ENCODE measurements at regions not wholly inside any gene's neighbourhood (a gene's known extent, or its start where the extent isn't known, plus 50 kb on each side); places are given as distances from the start of the nearest gene placed in this dataset.

DNA sequence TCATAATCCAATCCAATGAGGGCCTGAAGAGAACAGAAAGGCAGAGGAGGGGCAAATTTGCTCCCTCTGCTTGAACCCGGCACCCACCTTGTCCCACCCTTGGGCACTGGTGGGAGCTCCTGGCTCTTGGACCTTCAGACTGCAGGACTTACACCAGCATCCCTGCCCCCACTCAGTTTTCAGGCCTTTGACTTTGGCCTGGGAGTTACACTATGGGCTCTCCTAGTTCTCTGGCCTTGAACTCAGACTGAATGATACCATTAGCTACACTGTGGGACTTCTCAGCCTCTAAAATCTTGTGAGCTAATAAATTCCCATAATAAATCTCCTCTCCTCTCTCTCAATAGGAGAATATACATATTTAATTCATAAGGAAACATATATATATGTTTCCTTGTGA lies 114.4 kb downstream of the AHR start:
- TF ChIP-seq GATA2 (IDR thresholded peaks at IDR 0.05; ENCODE audit: low read depth, low read length) (no peak), GATA3 (IDR thresholded peaks at IDR 0.05; ENCODE audit: low read depth, low read length) (no peak)
